Mucosa of descending colon (tissue), 3 donors: ENCODE measurements at regions not wholly inside any gene's neighbourhood (a gene's known extent, or its start where the extent isn't known, plus 50 kb on each side); places are given as distances from the start of the nearest gene placed in this dataset.

Source experiments
- ATAC-seq: fragments of 200-7000 bp; cut with Tn5 transposase; one replicate; pipeline ENCODE4 v1.9.1; 2020; ENCODE audit warnings: mild to moderate bottlenecking, moderate library complexity
- DNase-seq, 3 donors: peaks; one replicate each; pipeline ENCODE4 v3.0.0-alpha.2; 2020
- H3K36me3 ChIP-seq: fragments of 200-600 bp; one replicate; pipeline ENCODE4 v1.8.0; 2021; ENCODE audit warnings: low read depth, mild to moderate bottlenecking
- H3K4me1 ChIP-seq: fragments of 200-600 bp; one replicate; pipeline ENCODE4 v1.8.0; 2021; ENCODE audit warnings: low read depth, mild to moderate bottlenecking
- H3K4me3 ChIP-seq: fragments of 200-600 bp; one replicate; pipeline ENCODE4 v1.8.0; 2021; ENCODE audit warnings: mild to moderate bottlenecking
- H3K9me3 ChIP-seq: fragments of 200-600 bp; one replicate; pipeline ENCODE4 v1.8.0; 2021; ENCODE audit warnings: mild to moderate bottlenecking
- CTCF ChIP-seq: fragments of 200-600 bp; IDR thresholded peaks from one replicate; pipeline ENCODE4 v1.8.0; 2022; ENCODE audit warnings: antibody characterized with exemption, mild to moderate bottlenecking
- intact Hi-C, 2 donors: fragments of 100-400 bp; cut with DNase I in 1 of 2; cut with micrococcal nuclease in 1 of 2; formaldehyde crosslinking; loops; one replicate each; pipeline versions ENCODE4 v1.11.0 to v1.11.1; 2022; cut with DNase I, micrococcal nuclease
- donor health status: DM: no; HTN: no; CAD: no; lungs with moderate emphysema.
- donor health status: DM: no; HTN: no; CAD: no.
- donor health status: DM: no; HTN: yes; CAD: no.

- DNase-seq (no peak), ATAC-seq (no peak)
- Histone ChIP-seq H3K4me1 (no peaks in the 10 kb centered on the region), H3K9me3 (no peaks in the 10 kb centered on the region), H3K36me3 (no peaks in the 10 kb centered on the region), H3K4me3 (no peak overlapping the region)
- intact Hi-C loops, result no loop called here
- no peak for TF ChIP-seq CTCF
Measured at GRCh38 chr18:24841536-24841935, 381.1 kb downstream of the HRH4 start.

GRCh38 chr18:24843123-24843522 lies 382.7 kb downstream of the HRH4 start:
- Histone ChIP-seq H3K9me3 (no peaks in the 10 kb centered on the region), H3K36me3 (no peaks in the 10 kb centered on the region), H3K4me3 (no peak overlapping the region), H3K4me1 (no peaks in the 10 kb centered on the region)
- intact Hi-C loops, result no loop called here
- no peak for TF ChIP-seq CTCF
- DNase-seq, result no peak
- no peak for ATAC-seq

- no peak for ATAC-seq
- Histone ChIP-seq H3K36me3 (no peaks in the 10 kb centered on the region), H3K4me3 (no peak overlapping the region), H3K4me1 (peaks cover 8% of the 10 kb centered on the region), H3K9me3 (no peaks in the 10 kb centered on the region)
- intact Hi-C loops, result no loop called here
- no peak for DNase-seq
- TF ChIP-seq CTCF, result no peak
Measured at GRCh38 chr18:24846138-24846537, 385.7 kb downstream of the HRH4 start.

- ATAC-seq (no peak), DNase-seq (no peak)
- intact Hi-C loops, result loop anchor here in 1 of 2 donors (5.0 kb wide), 1 partner anchor 43 kb away; no protein-coding TSS in a partner anchor
- no peak for TF ChIP-seq CTCF
- H3K9me3 ChIP-seq, result no peaks in the 10 kb centered on the region
- no peak overlapping the region for H3K4me3 ChIP-seq
- no peaks in the 10 kb centered on the region for H3K36me3 ChIP-seq
- peaks cover 20% of the 10 kb centered on the region for H3K4me1 ChIP-seq
Measured at GRCh38 chr18:24850532-24850931, 390.1 kb downstream of the HRH4 start.

GRCh38 chr18:24853076-24853475 lies 392.6 kb downstream of the HRH4 start:
- H3K4me1 ChIP-seq, result peaks cover 20% of the 10 kb centered on the region
- H3K4me3 ChIP-seq, result no peak overlapping the region
- H3K9me3 ChIP-seq, result no peaks in the 10 kb centered on the region
- intact Hi-C loops, result loop anchor here in 1 of 2 donors (5.0 kb wide), 1 partner anchor 46 kb away; no protein-coding TSS in a partner anchor
- ATAC-seq, result peak; percentile 37
- H3K36me3 ChIP-seq, result no peaks in the 10 kb centered on the region
- peak; percentile 53 to 62 (median 60) for DNase-seq
- no peak for TF ChIP-seq CTCF

GRCh38 chr18:24860978-24861680 lies 400.7 kb downstream of the HRH4 start:
- Histone ChIP-seq H3K4me3 (no peak overlapping the region), H3K4me1 (peaks cover 5% of the 10 kb centered on the region), H3K36me3 (no peaks in the 10 kb centered on the region), H3K9me3 (no peaks in the 10 kb centered on the region)
- DNase-seq, result no peak
- intact Hi-C loops, result no loop called here
- no peak for TF ChIP-seq CTCF
- peak; percentile 52 for ATAC-seq
